Skeletal muscle tissue (tissue), 3 donors: ENCODE measurements at regions not wholly inside any gene's neighbourhood (a gene's known extent, or its start where the extent isn't known, plus 50 kb on each side); places are given as distances from the start of the nearest gene placed in this dataset.

Experiments
- H3K27ac ChIP-seq: one replicate; pipeline ENCODE4 v1.7.0; 2013; ENCODE audit warnings: mild to moderate bottlenecking, low read depth, low read length, inconsistent platforms
- H3K27me3 ChIP-seq, 3 donors: one replicate each; pipeline ENCODE4 v1.7.0; 2013; ENCODE audit warnings: low read length in 3 of 3; ENCODE audit not compliant: control insufficient read depth in 3 of 3, insufficient read depth in 3 of 3
- H3K36me3 ChIP-seq, 3 donors: one replicate each; pipeline ENCODE4 v1.7.0; 2013; ENCODE audit warnings: low read length in 3 of 3; ENCODE audit not compliant: control insufficient read depth in 3 of 3, insufficient read depth in 3 of 3
- H3K4me1 ChIP-seq, 3 donors: one replicate each; pipeline ENCODE4 v1.7.0; 2013; ENCODE audit warnings: low read length in 3 of 3, mild to moderate bottlenecking in 3 of 3; ENCODE audit not compliant: control insufficient read depth in 3 of 3, insufficient read depth in 3 of 3
- H3K4me3 ChIP-seq, 3 donors: one replicate each; pipeline ENCODE4 v1.7.0; 2013; ENCODE audit warnings: low read length in 3 of 3
- H3K9ac ChIP-seq, 3 donors: one replicate each; pipeline ENCODE4 v1.7.0; 2013; ENCODE audit warnings: low read length in 3 of 3, mild to moderate bottlenecking in 3 of 3, moderate library complexity in 2 of 3, low read depth in 1 of 3
- H3K9me3 ChIP-seq, 3 donors: one replicate each; pipeline ENCODE4 v1.7.0; 2013; ENCODE audit warnings: low read length in 3 of 3; ENCODE audit not compliant: control insufficient read depth in 3 of 3
- donor health status: Osteomylitis.

DNA sequence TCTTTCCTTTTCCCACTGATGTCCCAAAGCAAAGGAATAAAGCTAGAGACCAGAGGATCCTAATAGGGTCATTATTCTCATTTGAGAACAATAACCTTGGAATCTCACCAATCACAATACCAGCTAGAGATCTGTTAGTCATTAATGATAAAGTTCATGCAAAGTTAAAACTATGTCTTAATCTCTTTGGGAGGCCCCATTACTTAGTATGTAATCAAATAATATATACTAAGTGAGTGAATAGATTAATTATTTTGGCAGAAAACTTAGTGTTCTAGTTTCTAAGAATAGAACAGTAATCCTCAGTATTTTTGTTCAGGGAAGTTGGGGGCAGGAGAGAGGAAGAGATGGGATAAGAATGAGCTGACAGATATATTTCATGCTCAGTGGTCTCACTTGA, 227.2 kb downstream of the MTERF1 start:
- H3K9ac ChIP-seq, result no peak overlapping the region
- no peaks in the 10 kb centered on the region for H3K27me3 ChIP-seq
- no peak overlapping the region for H3K27ac ChIP-seq
- no peak overlapping the region for H3K4me3 ChIP-seq
- H3K4me1 ChIP-seq, result no peaks in the 10 kb centered on the region
- peaks cover 0 to 3% (median 0%) of the 10 kb centered on the region in 3 donors for H3K9me3 ChIP-seq
- no peaks in the 10 kb centered on the region for H3K36me3 ChIP-seq

DNA sequence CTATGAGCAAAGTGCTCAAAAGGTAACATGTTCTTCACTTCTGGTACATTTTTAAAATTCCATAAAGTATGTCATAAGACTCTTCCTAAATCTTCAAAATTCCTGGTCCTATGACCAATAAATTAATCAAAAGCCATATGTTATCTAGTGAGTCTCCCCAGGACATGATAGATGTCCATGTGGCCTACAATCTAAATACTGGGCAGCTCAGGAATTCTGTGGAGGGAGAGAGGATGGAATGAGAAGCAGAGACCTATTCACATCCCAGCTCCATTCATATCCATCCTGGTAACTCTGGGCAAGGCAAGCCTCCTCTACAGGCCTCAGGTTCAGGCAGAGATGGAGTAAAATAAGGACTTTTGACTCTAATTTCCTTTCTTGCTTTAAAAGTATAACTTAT, 224.8 kb downstream of the MTERF1 start:
- no peak overlapping the region for H3K27ac ChIP-seq

DNA sequence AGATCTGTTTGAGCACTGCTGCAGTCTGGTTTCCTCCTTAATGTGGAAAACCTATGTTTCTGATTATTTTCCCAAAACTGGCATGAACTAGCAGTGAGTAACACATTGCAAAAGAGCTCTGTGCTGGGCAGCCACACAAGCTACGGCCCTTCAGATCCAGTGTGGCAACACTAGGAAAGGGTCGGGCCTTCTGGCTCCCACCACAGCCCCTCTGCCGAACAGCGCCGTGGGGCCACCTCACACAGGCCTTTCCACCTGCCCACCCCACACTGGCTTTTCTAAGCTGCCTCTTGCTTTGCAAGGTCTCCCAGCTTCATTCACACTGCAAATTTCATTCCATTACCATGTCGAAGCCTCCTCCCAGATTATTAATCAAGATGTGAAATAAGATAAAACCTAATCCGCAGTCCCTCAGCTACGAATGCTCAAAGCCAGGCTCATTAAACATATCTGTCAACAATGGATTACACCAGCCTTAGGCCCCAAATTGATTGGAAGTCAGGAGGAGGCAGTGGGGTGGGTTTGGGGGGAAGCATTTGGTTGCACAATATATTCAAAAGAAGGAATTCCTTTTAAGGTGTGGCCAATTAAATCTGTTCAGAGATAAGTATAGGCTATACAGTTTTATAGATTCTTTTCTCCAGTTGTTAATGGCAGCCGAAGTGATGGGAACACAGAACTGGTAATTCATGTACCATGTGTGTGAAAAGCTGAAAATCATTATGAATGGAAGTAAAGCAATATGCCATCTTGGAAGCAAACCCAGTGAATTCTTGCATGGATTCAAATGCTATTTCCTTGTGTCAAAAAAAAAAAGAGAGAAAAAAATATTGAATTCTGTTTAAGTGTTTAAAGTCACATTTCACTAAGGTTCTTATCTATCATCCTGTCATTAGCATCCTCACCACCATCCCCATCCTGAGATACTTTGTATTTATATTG, 223.7 kb downstream of the MTERF1 start:
- Histone ChIP-seq H3K27ac (no peak overlapping the region), H3K4me3 (no peak overlapping the region), H3K4me1 (no peaks in the 10 kb centered on the region), H3K9ac (no peak overlapping the region), H3K27me3 (no peaks in the 10 kb centered on the region), H3K9me3 (no peaks in the 10 kb centered on the region), H3K36me3 (no peaks in the 10 kb centered on the region)

More for the DNA sequence above, 224.8 kb downstream of the MTERF1 start:
- peaks cover 0 to 2% (median 0%) of the 10 kb centered on the region in 3 donors for H3K9me3 ChIP-seq
- no peaks in the 10 kb centered on the region for H3K36me3 ChIP-seq
- no peaks in the 10 kb centered on the region for H3K4me1 ChIP-seq
- no peak overlapping the region for H3K9ac ChIP-seq
- no peak overlapping the region for H3K4me3 ChIP-seq
- no peaks in the 10 kb centered on the region for H3K27me3 ChIP-seq

DNA sequence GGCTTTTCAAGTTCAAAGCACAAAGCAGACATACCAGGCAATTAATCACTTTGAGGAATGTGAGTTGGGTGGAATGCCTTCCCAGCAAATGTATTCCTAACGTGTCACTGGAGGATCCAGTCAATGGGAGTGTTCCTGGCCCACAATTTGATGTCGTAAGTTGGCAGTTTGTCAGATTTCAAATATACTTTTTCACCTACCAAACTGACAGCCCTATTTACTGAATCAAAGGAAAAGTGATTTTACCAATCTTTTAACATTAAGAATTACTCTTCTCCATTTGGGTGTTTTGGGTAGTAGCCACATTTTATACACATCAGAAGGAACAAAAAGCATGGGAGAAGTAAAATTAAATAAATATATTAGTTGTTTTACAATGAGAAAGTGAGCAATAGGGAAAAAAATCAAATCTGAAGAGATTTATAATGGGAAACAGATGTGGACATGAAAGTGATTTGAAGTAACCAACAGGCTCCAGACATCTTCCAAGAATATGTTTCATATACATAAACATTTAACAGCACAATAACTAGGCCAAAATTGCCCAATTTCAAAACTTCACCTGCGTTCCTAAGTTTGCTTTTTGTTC, 222.9 kb downstream of the MTERF1 start:
- H3K9me3 ChIP-seq, result no peaks in the 10 kb centered on the region
- H3K9ac ChIP-seq, result no peak overlapping the region
- no peak overlapping the region for H3K4me3 ChIP-seq
- no peaks in the 10 kb centered on the region for H3K4me1 ChIP-seq
- H3K27me3 ChIP-seq, result no peaks in the 10 kb centered on the region
- H3K36me3 ChIP-seq, result no peaks in the 10 kb centered on the region
- H3K27ac ChIP-seq, result no peak overlapping the region

DNA sequence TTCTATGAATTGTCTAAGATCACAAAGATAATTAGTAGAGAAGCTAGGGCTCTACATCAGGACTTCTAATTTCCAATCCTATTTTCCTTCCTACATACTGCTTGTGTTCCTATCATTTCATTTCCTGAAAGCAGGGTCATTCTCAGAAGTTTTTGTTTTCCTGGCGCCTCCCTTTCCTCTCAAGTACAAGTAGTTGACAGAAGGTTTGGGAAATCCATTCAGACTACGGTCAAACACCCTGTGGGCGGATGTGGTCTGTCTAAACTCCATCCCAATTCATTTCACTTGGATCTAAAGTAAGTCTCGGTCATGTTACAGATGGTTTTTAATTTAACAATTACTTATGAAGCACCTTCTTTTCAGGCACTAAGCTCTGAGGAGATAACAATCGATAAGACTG, 221.4 kb downstream of the MTERF1 start:
- no peaks in the 10 kb centered on the region for H3K9me3 ChIP-seq
- no peak overlapping the region for H3K4me3 ChIP-seq
- H3K4me1 ChIP-seq, result no peaks in the 10 kb centered on the region
- no peak overlapping the region for H3K27ac ChIP-seq
- H3K27me3 ChIP-seq, result no peaks in the 10 kb centered on the region
- H3K36me3 ChIP-seq, result no peaks in the 10 kb centered on the region
- H3K9ac ChIP-seq, result no peak overlapping the region

DNA sequence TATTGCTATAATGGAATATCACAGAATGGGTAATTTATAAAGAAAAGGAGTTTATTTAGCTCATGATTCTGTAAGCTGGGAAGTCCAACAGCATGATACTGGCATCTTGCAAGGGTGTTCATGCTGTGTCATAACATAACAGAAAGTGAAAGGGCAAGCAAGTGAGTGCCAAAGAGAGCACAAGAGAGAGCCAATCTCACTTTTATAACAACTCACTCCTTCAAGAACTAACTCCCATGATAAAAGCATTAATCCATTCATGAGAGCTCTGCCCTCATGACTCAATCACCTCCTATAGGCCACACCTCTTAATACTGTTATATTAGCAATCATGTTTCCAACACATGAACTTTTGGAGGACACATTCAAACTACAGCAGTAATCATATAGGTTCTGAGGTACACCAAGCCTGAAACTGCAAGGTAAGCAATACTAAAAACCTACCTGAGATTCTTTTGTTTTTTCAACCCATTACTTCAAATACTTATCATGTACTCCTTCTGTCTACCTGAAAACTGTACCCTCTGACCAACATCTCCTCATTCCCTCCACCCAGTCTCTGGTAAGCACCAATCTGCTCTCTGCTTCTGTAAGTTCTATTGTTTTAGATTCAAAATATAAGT, 219.7 kb downstream of the MTERF1 start:
- H3K36me3 ChIP-seq, result no peaks in the 10 kb centered on the region
- H3K27ac ChIP-seq, result no peak overlapping the region
- no peaks in the 10 kb centered on the region for H3K4me1 ChIP-seq
- H3K27me3 ChIP-seq, result no peaks in the 10 kb centered on the region
- H3K4me3 ChIP-seq, result no peak overlapping the region
- H3K9ac ChIP-seq, result no peak overlapping the region
- H3K9me3 ChIP-seq, result no peaks in the 10 kb centered on the region

DNA sequence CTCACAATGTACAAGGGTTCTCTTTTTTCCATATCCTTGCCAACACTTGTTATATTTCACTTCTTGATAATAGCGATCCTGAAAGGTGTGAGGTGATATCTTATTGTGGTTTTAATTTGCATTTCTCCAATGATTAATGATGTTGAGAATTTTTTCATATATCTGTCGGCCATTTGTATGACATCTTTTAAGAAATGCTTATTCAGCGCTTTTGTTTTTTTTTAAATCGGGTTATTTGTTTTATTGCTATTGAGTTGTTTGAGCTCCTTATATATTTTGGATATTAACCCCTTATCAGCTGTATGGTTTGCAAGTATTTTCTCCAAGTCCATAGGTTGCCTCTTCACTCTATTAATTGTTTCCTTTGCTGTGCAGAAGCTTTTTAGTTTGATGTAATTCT, 218.8 kb downstream of the MTERF1 start:
- Histone ChIP-seq H3K9me3 (no peaks in the 10 kb centered on the region), H3K27me3 (no peaks in the 10 kb centered on the region), H3K4me1 (no peaks in the 10 kb centered on the region), H3K36me3 (no peaks in the 10 kb centered on the region), H3K9ac (no peak overlapping the region), H3K27ac (no peak overlapping the region), H3K4me3 (no peak overlapping the region)

DNA sequence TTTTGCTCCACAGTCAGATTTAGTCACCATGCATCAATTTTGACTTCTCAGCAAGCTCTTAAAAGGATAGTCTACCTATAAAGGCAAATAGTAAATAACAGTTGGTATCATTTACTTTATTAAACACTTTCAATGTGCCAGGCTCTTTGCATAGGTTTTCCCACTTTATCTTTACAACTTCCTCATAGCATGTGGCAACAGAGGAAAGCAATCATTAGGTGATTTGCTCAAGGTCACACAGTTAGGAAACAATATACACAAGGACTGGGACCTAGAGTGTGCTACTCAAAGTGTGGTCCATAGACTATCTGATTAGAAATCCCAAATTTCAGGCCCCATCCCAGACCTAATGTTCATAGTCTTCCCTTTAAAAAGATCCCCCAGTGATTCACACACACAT, 212.3 kb downstream of the MTERF1 start:
- Histone ChIP-seq H3K9ac (no peak overlapping the region), H3K4me3 (no peak overlapping the region), H3K27me3 (no peaks in the 10 kb centered on the region), H3K9me3 (no peaks in the 10 kb centered on the region), H3K36me3 (no peaks in the 10 kb centered on the region), H3K27ac (no peak overlapping the region), H3K4me1 (no peaks in the 10 kb centered on the region)

DNA sequence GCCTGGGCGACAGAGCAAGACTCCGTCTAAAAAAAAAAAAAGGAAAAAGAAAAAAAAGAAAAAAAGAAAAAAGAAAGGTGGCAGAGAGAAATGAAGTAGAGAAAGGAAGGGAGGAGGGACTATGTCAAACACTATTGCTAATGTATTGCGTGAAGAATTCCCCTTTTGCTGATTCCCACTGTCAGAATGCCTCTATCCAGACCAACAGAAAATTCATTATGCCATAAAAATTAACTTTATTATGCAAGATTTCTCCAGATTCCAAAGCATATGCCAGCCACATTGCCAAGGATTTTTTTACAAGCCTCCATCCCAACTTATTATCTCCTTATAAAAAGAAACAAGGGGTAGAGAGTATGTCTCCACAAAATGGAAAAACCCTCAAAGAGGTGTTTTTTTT, 209.3 kb downstream of the MTERF1 start:
- H3K36me3 ChIP-seq, result no peaks in the 10 kb centered on the region
- H3K27me3 ChIP-seq, result no peaks in the 10 kb centered on the region
- no peaks in the 10 kb centered on the region for H3K9me3 ChIP-seq

DNA sequence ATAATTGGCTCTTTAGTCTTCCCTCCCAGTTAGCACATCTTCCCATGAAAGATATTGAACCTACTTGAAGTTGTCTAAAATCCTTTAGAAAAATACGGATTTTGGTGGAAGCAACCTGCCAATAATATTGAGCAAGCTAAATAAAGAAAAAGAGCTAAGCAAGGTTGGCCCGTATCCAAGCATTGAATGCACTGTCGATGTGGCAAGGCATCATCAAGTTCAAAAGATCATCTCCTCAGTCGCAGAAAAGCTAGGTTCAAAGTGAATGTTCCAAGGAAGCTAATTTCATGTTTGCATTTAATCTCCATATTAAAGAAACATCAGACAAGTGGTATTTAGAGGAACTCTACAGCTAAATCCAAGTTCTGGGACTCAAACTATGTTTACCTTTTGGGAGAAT, 206.0 kb downstream of the MTERF1 start:
- H3K27me3 ChIP-seq, result no peaks in the 10 kb centered on the region
- H3K36me3 ChIP-seq, result no peaks in the 10 kb centered on the region
- no peak overlapping the region for H3K4me3 ChIP-seq
- no peak overlapping the region for H3K9ac ChIP-seq
- H3K27ac ChIP-seq, result no peak overlapping the region
- no peaks in the 10 kb centered on the region for H3K9me3 ChIP-seq
- no peaks in the 10 kb centered on the region for H3K4me1 ChIP-seq

More for the DNA sequence above, 209.3 kb downstream of the MTERF1 start:
- H3K4me1 ChIP-seq, result no peaks in the 10 kb centered on the region
- H3K4me3 ChIP-seq, result no peak overlapping the region
- no peak overlapping the region for H3K9ac ChIP-seq
- no peak overlapping the region for H3K27ac ChIP-seq
